ENCODE measurements at regions not wholly inside any gene's neighbourhood (a gene's known extent, or its start where the extent isn't known, plus 50 kb on each side); places are given as distances from the start of the nearest gene placed in this dataset.

DNA sequence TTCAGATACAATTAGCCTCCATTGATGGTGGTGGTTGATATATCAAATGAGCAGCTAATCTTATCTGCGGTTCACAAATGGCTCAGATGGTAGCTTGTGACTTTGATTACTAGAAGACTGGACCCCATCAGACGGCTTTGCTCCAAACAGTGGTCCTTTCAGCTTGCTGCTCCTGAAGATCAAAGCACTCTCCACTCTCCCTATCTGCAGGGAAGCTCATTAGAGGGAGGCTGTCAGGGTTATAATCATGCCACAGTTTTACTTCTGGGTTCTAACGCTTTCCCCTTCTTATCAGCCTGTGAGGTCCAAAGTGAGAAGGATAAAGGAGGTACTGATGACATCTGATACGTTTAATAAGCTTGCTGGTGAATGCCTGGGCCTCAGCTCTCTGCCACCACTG lies 247.1 kb upstream of the NT5C1B start:
- TF ChIP-seq CTCF (IDR thresholded peaks at IDR 0.05) (no peak), EP300 (IDR thresholded peaks at IDR 0.05; ENCODE audit: low read depth) (no peak), POLR2A (IDR thresholded peaks at IDR 0.05) (no peak)
